Coronary artery (tissue), 2 donors: ENCODE measurements at regions not wholly inside any gene's neighbourhood (a gene's known extent, or its start where the extent isn't known, plus 50 kb on each side); places are given as distances from the start of the nearest gene placed in this dataset.
A peak's percentile ranks its signal among the peaks of the same experiment; 100 is the strongest.

ENCODE experiments used
- DNase-seq: peaks from one replicate; pipeline ENCODE4 v3.0.0-alpha.2; 2017; ENCODE audit warnings: low spot score
- H3K27ac ChIP-seq, 2 donors: fragments of 200-600 bp; sonication (generic); one replicate each; pipeline ENCODE4 v1.5.1; 2016 to 2019
- H3K4me3 ChIP-seq: fragments of 200-600 bp; sonication (generic); 2 replicates; pipeline ENCODE4 v1.5.1; 2016; ENCODE audit warnings: mild to moderate bottlenecking, moderate library complexity
- TF ChIP-seq, protein P1 (sequence below): fragments of 200-600 bp; sonication (generic); IDR thresholded peaks from one replicate; pipeline ENCODE4 v1.5.1; 2019; ENCODE audit warnings: antibody characterized with exemption

- Histone ChIP-seq H3K4me3 (no peak overlapping the region), H3K27ac (no peak overlapping the region)
- no peak for DNase-seq
- TF ChIP-seq, protein P1, sequence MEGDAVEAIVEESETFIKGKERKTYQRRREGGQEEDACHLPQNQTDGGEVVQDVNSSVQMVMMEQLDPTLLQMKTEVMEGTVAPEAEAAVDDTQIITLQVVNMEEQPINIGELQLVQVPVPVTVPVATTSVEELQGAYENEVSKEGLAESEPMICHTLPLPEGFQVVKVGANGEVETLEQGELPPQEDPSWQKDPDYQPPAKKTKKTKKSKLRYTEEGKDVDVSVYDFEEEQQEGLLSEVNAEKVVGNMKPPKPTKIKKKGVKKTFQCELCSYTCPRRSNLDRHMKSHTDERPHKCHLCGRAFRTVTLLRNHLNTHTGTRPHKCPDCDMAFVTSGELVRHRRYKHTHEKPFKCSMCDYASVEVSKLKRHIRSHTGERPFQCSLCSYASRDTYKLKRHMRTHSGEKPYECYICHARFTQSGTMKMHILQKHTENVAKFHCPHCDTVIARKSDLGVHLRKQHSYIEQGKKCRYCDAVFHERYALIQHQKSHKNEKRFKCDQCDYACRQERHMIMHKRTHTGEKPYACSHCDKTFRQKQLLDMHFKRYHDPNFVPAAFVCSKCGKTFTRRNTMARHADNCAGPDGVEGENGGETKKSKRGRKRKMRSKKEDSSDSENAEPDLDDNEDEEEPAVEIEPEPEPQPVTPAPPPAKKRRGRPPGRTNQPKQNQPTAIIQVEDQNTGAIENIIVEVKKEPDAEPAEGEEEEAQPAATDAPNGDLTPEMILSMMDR: no peak
These were observed 242.2 kb downstream of the COG6 start for GRCh38 chr13:39897636-39898035.

DNA sequence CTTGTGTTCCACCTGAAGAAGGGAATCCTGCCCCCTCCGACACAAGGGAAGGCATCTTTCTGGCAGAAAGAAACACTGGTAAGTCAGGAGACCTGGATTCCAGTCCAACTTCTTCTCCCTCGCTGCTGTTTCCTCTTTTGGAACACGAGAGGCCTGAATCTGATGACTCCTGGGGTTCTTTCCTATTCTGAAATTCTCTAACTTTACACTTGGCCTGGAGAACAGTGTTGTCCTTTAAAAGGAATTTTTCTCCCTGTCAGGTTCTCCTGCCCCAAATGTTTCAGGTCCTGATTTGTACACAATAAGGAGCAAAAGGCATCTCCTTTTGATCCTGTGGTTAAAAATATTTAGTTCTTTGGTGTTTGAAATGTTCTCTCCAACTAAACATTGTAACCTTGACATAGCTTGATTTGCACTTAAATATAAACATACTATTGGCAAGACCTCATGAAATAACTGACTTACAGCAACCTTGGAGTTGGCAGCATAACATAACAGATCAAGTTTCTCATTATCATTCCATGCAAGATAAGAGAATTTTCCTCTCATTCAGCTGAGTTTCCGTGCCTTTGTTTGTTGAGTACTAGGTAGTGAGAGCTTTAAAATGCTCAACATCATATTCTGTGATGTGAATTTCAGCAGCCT is 244.8 kb downstream of the COG6 start:
- no peak for DNase-seq
- Histone ChIP-seq H3K27ac (no peak overlapping the region), H3K4me3 (no peak overlapping the region)
- TF ChIP-seq, protein P1: no peak

- Histone ChIP-seq H3K27ac (no peak overlapping the region), H3K4me3 (no peak overlapping the region)
- TF ChIP-seq, protein P1: no peak
- DNase-seq: no peak
These were observed 249.5 kb downstream of the COG6 start for GRCh38 chr13:39904959-39905358.

- no peak overlapping the region for H3K4me3 ChIP-seq
- DNase-seq: no peak
- no peak overlapping the region for H3K27ac ChIP-seq
- TF ChIP-seq, protein P1: no peak
These were observed 254.2 kb downstream of the COG6 start for GRCh38 chr13:39909634-39910033.

DNA sequence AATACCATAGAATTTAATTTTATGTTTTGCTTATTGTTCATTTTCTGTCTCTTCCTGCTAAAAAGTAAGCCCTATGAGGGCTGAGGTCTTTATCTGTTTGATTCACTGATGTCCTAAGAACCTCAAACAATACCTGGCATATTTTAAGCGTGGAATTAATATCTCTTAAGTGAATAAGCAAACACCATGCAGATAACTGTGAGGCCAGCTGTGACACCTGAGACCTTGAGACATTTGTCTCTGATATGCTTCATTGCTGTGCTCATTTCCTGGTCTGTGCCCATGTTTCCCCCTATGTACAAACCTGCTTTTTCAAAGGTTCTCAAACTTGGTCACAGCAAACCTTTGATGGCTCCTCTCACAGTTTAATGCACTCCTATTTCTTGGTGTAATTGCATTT is 254.6 kb downstream of the COG6 start:
- H3K27ac ChIP-seq: no peak overlapping the region
- no peak overlapping the region for H3K4me3 ChIP-seq
- TF ChIP-seq, protein P1: no peak
- DNase-seq: no peak

- Histone ChIP-seq H3K4me3 (no peak overlapping the region), H3K27ac (no peak overlapping the region)
- TF ChIP-seq, protein P1: no peak
- DNase-seq: no peak
These were observed 255.4 kb downstream of the COG6 start for GRCh38 chr13:39910833-39911232.

GRCh38 chr13:39913339-39913738 is 257.9 kb downstream of the COG6 start:
- no peak for DNase-seq
- no peak overlapping the region for H3K4me3 ChIP-seq
- peak overlapping the region in 1 of 2 donors; percentile 23 for H3K27ac ChIP-seq
- TF ChIP-seq, protein P1: no peak
